Heart right ventricle (tissue), 16 donors: ENCODE measurements at regions not wholly inside any gene's neighbourhood (a gene's known extent, or its start where the extent isn't known, plus 50 kb on each side); places are given as distances from the start of the nearest gene placed in this dataset.
"Not testable (repeated sequence)": the region's sequence is repeated elsewhere in the genome, so short reads cannot be mapped to it uniquely, and the experiment has no call there.

ENCODE experiments used
- ATAC-seq, 8 donors: fragments of 200-7000 bp; cut with Tn5 transposase; one replicate each; pipeline ENCODE4 v1.9.1; 2020; ENCODE audit warnings: mild to moderate bottlenecking in 8 of 8, moderate library complexity in 8 of 8, moderate number of reproducible peaks in 1 of 8
- DNase-seq, 2 donors: peaks; one replicate each; pipeline ENCODE4 v3.0.0-alpha.2; 2020
- H3K27ac ChIP-seq, 10 donors: fragments of 200-600 bp; sonication (generic) in 2 of 10; one replicate each; pipeline versions ENCODE4 v1.5.0 to v1.8.0; 2020 to 2022; ENCODE audit warnings: mild to moderate bottlenecking in 3 of 10
- H3K27me3 ChIP-seq, 7 donors: fragments of 200-600 bp; one replicate each; pipeline ENCODE4 v1.8.0; 2021 to 2022; ENCODE audit warnings: mild to moderate bottlenecking in 2 of 7
- H3K36me3 ChIP-seq, 9 donors: fragments of 200-600 bp; sonication (generic) in 1 of 9; one replicate each; pipeline versions ENCODE4 v1.5.0 to v1.8.0; 2020 to 2022; ENCODE audit warnings: mild to moderate bottlenecking in 2 of 9
- H3K4me1 ChIP-seq, 9 donors: fragments of 200-600 bp; sonication (generic) in 1 of 9; one replicate each; pipeline versions ENCODE4 v1.5.0 to v1.8.0; 2020 to 2022; ENCODE audit warnings: mild to moderate bottlenecking in 4 of 9
- H3K4me3 ChIP-seq, 10 donors: fragments of 200-600 bp; sonication (generic) in 2 of 10; one replicate each; pipeline versions ENCODE4 v1.5.0 to v1.8.0; 2020 to 2022; ENCODE audit warnings: mild to moderate bottlenecking in 7 of 10, moderate library complexity in 2 of 10
- H3K9me3 ChIP-seq, 11 donors: fragments of 200-600 bp in 10 of 11; sonication (generic) in 2 of 11; one replicate each; pipeline versions ENCODE4 v1.5.0 to v1.8.0; 2013 to 2022; ENCODE audit warnings: mild to moderate bottlenecking in 2 of 11, control low read depth in 1 of 11, moderate library complexity in 1 of 11
- CTCF ChIP-seq, 9 donors: fragments of 200-600 bp; sonication (generic) in 2 of 9; IDR thresholded peaks; one replicate each; pipeline versions ENCODE4 v1.5.0 to v1.8.0; 2021 to 2022; ENCODE audit warnings: antibody characterized with exemption in 9 of 9, mild to moderate bottlenecking in 5 of 9, moderate library complexity in 1 of 9
- WGBS, 2 donors: extraction: QIAGEN DNeasy Blood & Tissue Kit; methylation state at CpG; one replicate each; pipeline ENCODE4 v1.1.7; 2013; ENCODE audit warnings: inconsistent platforms in 1 of 2; 5-methylcytosine and 5-hydroxymethylcytosine counted together
- intact Hi-C, 10 donors: fragments of 100-400 bp; cut with DNase I; formaldehyde crosslinking; loops; one replicate each; pipeline versions ENCODE4 v1.11.1 to v1.14.2; 2022
- donor health status: Arrhythmogenic right ventricular cardiomyopathy.
- donor health status: ischemic (EF 13 %, LVEDD 7.1; RV severe dilation, severe dysfunction).
- donor health status: healthy with polysubstance abuse.
- donor health status: DM: no; HTN: yes; CAD: no.
- donor health status: DM: no; HTN: no; CAD: no.
- donor health status: ischemic (EF 25% LVEDD 6.9; RV normal size, moderate dysfunction).
- donor health status: ischemic (EF 25% LVEDD 5.7; RV mildly dilated, moderate dysfunction).
- donor health status: healthy.
- donor health status: DM: yes; HTN: yes; CAD: no.
- donor health status: Ischemic cardiomyopathy.
- donor health status: ischemic (EF 35%, LVEDD 5.7; RV mildly dilated, moderate dysfunction).
- donor health status: nonischemic (EF 11% LVEDD 7.7; RV severe dilation, severe dysfunction).
- donor health status: DM: yes; HTN: yes; CAD: no.
- donor health status: PGD.
- donor health status: ischemic (EF 29% LVEDD 5.4; RV normal size, mild dysfunction).
- donor health status: nonischemic (EF 23%, LVEDD 6.1; RV moderate dilation, normal function).

- intact Hi-C loops, result no loop called here
- DNase-seq, result no peak
- H3K4me3 ChIP-seq, result no peak overlapping the region
- 88 to 90% methylated on average over 10 of the region's 10 CpGs for WGBS, 2 donors
- no peak overlapping the region for H3K27ac ChIP-seq
- no peaks in the 10 kb centered on the region for H3K27me3 ChIP-seq
- no peaks in the 10 kb centered on the region for H3K4me1 ChIP-seq
- H3K36me3 ChIP-seq, result no peaks in the 10 kb centered on the region
- H3K9me3 ChIP-seq, result peaks cover 0 to 24% (median 5%) of the 10 kb centered on the region in 11 donors
- no peak for ATAC-seq
- TF ChIP-seq CTCF (IDR thresholded peaks at IDR 0.05), result no peak
Measured at GRCh38 chrX:6990552-6991193, 156.8 kb upstream of the STS start.

- no peak overlapping the region for H3K4me3 ChIP-seq
- 77 to 85% methylated on average over 6 of the region's 6 CpGs for WGBS, 2 donors
Measured at GRCh38 chrX:6989858-6990257, 157.7 kb upstream of the STS start.

GRCh38 chrX:6988694-6989093 is 158.8 kb upstream of the STS start:
- H3K4me3 ChIP-seq, H3K27ac ChIP-seq, DNase-seq, H3K9me3 ChIP-seq, ATAC-seq, H3K4me1 ChIP-seq, H3K36me3 ChIP-seq, H3K27me3 ChIP-seq, intact Hi-C loops: not testable (repeated sequence)
- 92 to 97% methylated on average over 2 of the region's 2 CpGs for WGBS, 2 donors

More at GRCh38 chrX:6989858-6990257, 157.7 kb upstream of the STS start:
- ATAC-seq (no peak), DNase-seq (no peak)
- H3K27ac ChIP-seq, result no peak overlapping the region
- H3K4me1 ChIP-seq, result no peaks in the 10 kb centered on the region
- no peaks in the 10 kb centered on the region for H3K36me3 ChIP-seq
- intact Hi-C loops, result no loop called here
- no peak for TF ChIP-seq CTCF (IDR thresholded peaks at IDR 0.05)
- no peaks in the 10 kb centered on the region for H3K27me3 ChIP-seq
- peaks cover 0 to 15% (median 3%) of the 10 kb centered on the region in 11 donors for H3K9me3 ChIP-seq

GRCh38 chrX:6986915-6987314 is 160.6 kb upstream of the STS start:
- DNase-seq (no peak), ATAC-seq (no peak)
- WGBS, 2 donors, result 64 to 71% methylated on average over 4 of the region's 4 CpGs
- intact Hi-C loops, result no loop called here
- Histone ChIP-seq H3K36me3 (no peaks in the 10 kb centered on the region), H3K4me3 (no peak overlapping the region), H3K27ac (no peak overlapping the region), H3K9me3 (no peaks in the 10 kb centered on the region), H3K4me1 (no peaks in the 10 kb centered on the region), H3K27me3 (no peaks in the 10 kb centered on the region)
- TF ChIP-seq CTCF (IDR thresholded peaks at IDR 0.05), result no peak

- no peak for ATAC-seq
- no peak for DNase-seq
- WGBS, 2 donors, result 91 to 92% methylated on average over 7 of the region's 7 CpGs
- Histone ChIP-seq H3K4me1 (no peaks in the 10 kb centered on the region), H3K27me3 (no peaks in the 10 kb centered on the region), H3K4me3 (no peak overlapping the region), H3K9me3 (no peaks in the 10 kb centered on the region), H3K27ac (no peak overlapping the region), H3K36me3 (no peaks in the 10 kb centered on the region)
- TF ChIP-seq CTCF (IDR thresholded peaks at IDR 0.05), result no peak
- intact Hi-C loops, result no loop called here
Measured at GRCh38 chrX:6985537-6985936, 162.0 kb upstream of the STS start.
